Gastrocnemius medialis (tissue), 4 donors: ENCODE measurements at regions not wholly inside any gene's neighbourhood (a gene's known extent, or its start where the extent isn't known, plus 50 kb on each side); places are given as distances from the start of the nearest gene placed in this dataset.

Experiments used
- CTCF ChIP-seq, 5 experiments: fragments of 450-650 bp in 3 of 5; fragments of 200-600 bp in 2 of 5; sonication (generic) in 2 of 5; IDR thresholded peaks in 4 of 5; conservative IDR thresholded peaks in 1 of 5; 1 replicate in 4 of 5; 2 replicates in 1 of 5; pipeline ENCODE4 v1.5.1; 2016 to 2019; ENCODE audit warnings: antibody characterized with exemption in 5 of 5, mild to moderate bottlenecking in 3 of 5, moderate library complexity in 3 of 5
- POLR2A ChIP-seq, 2 donors: fragments of 450-650 bp; IDR thresholded peaks; one replicate each; pipeline ENCODE4 v1.6.1; 2017; ENCODE audit warnings: antibody characterized with exemption in 2 of 2, mild to moderate bottlenecking in 2 of 2, moderate library complexity in 2 of 2

GRCh38 chr3:184443831-184444230 is 64.0 kb downstream of the CHRD start:
- TF ChIP-seq CTCF (IDR thresholded peaks at IDR 0.05 in 4 of 5, conservative IDR thresholded peaks at IDR 0.05 in 1 of 5) (no peak), POLR2A (IDR thresholded peaks at IDR 0.05) (no peak)
